Muscle layer of colon (tissue), 2 donors: ENCODE measurements at regions not wholly inside any gene's neighbourhood (a gene's known extent, or its start where the extent isn't known, plus 50 kb on each side); places are given as distances from the start of the nearest gene placed in this dataset.

Experiments used
- H3K27ac ChIP-seq: one replicate; pipeline ENCODE4 v1.7.0; 2013; ENCODE audit warnings: low read depth, mild to moderate bottlenecking, low read length, moderate library complexity
- H3K27me3 ChIP-seq, 2 donors: one replicate each; pipeline ENCODE4 v1.7.0; 2013; ENCODE audit warnings: low read length in 2 of 2, mild to moderate bottlenecking in 2 of 2; ENCODE audit not compliant: insufficient read depth in 2 of 2, control insufficient read depth in 1 of 2
- H3K36me3 ChIP-seq: one replicate; pipeline ENCODE4 v1.7.0; 2013; ENCODE audit warnings: mild to moderate bottlenecking, low read length; ENCODE audit not compliant: insufficient read depth
- H3K4me1 ChIP-seq: one replicate; pipeline ENCODE4 v1.7.0; 2013; ENCODE audit warnings: mild to moderate bottlenecking, low read length; ENCODE audit not compliant: insufficient read depth
- H3K4me3 ChIP-seq, 2 donors: one replicate each; pipeline ENCODE4 v1.7.0; 2013; ENCODE audit warnings: low read length in 2 of 2, low read depth in 1 of 2, mild to moderate bottlenecking in 1 of 2, moderate library complexity in 1 of 2
- H3K9ac ChIP-seq: one replicate; pipeline ENCODE4 v1.7.0; 2013; ENCODE audit warnings: low read length
- H3K9me3 ChIP-seq: one replicate; pipeline ENCODE4 v1.7.0; 2013; ENCODE audit warnings: mild to moderate bottlenecking, low read length
- donor health status: abdominal sarcoma.
- donor health status: Adenocarcinoma of cecum.

GRCh38 chr4:62484357-62484756 lies 1284.2 kb downstream of the ADGRL3 start:
- Histone ChIP-seq H3K36me3 (no peaks in the 10 kb centered on the region), H3K4me3 (no peak overlapping the region), H3K27me3 (no peaks in the 10 kb centered on the region), H3K4me1 (no peaks in the 10 kb centered on the region), H3K9ac (no peak overlapping the region), H3K27ac (no peak overlapping the region), H3K9me3 (no peaks in the 10 kb centered on the region)

- H3K9ac ChIP-seq: no peak overlapping the region
- H3K4me3 ChIP-seq: no peak overlapping the region
- H3K4me1 ChIP-seq: no peaks in the 10 kb centered on the region
- no peaks in the 10 kb centered on the region for H3K9me3 ChIP-seq
- H3K27me3 ChIP-seq: no peaks in the 10 kb centered on the region
- H3K36me3 ChIP-seq: no peaks in the 10 kb centered on the region
- H3K27ac ChIP-seq: no peak overlapping the region
These were observed 1282.2 kb downstream of the ADGRL3 start for GRCh38 chr4:62482355-62482754.

GRCh38 chr4:62475596-62475995 lies 1275.5 kb downstream of the ADGRL3 start:
- H3K27ac ChIP-seq: no peak overlapping the region
- no peak overlapping the region for H3K9ac ChIP-seq
- no peaks in the 10 kb centered on the region for H3K36me3 ChIP-seq
- no peaks in the 10 kb centered on the region for H3K9me3 ChIP-seq
- no peaks in the 10 kb centered on the region for H3K27me3 ChIP-seq
- H3K4me3 ChIP-seq: no peak overlapping the region
- no peaks in the 10 kb centered on the region for H3K4me1 ChIP-seq

GRCh38 chr4:62474802-62475201 lies 1274.7 kb downstream of the ADGRL3 start:
- Histone ChIP-seq H3K27ac (no peak overlapping the region), H3K4me3 (no peak overlapping the region), H3K4me1 (no peaks in the 10 kb centered on the region), H3K9ac (no peak overlapping the region), H3K36me3 (no peaks in the 10 kb centered on the region), H3K27me3 (no peaks in the 10 kb centered on the region), H3K9me3 (no peaks in the 10 kb centered on the region)

- H3K27me3 ChIP-seq: no peaks in the 10 kb centered on the region
- no peak overlapping the region for H3K9ac ChIP-seq
- no peaks in the 10 kb centered on the region for H3K4me1 ChIP-seq
- no peaks in the 10 kb centered on the region for H3K36me3 ChIP-seq
- no peak overlapping the region for H3K27ac ChIP-seq
- H3K4me3 ChIP-seq: no peak overlapping the region
- no peaks in the 10 kb centered on the region for H3K9me3 ChIP-seq
These were observed 1270.9 kb downstream of the ADGRL3 start for GRCh38 chr4:62471021-62471420.

- H3K9me3 ChIP-seq: no peaks in the 10 kb centered on the region
These were observed 1270.4 kb downstream of the ADGRL3 start for GRCh38 chr4:62470421-62470983.

GRCh38 chr4:62470020-62470419 lies 1269.9 kb downstream of the ADGRL3 start:
- H3K4me1 ChIP-seq: no peaks in the 10 kb centered on the region
- no peak overlapping the region for H3K27ac ChIP-seq
- no peaks in the 10 kb centered on the region for H3K27me3 ChIP-seq
- H3K4me3 ChIP-seq: no peak overlapping the region
- no peaks in the 10 kb centered on the region for H3K36me3 ChIP-seq
- H3K9ac ChIP-seq: no peak overlapping the region
- no peaks in the 10 kb centered on the region for H3K9me3 ChIP-seq

More at GRCh38 chr4:62470421-62470983, 1270.4 kb downstream of the ADGRL3 start:
- Histone ChIP-seq H3K36me3 (no peaks in the 10 kb centered on the region), H3K4me3 (no peak overlapping the region), H3K9ac (no peak overlapping the region), H3K27me3 (no peaks in the 10 kb centered on the region), H3K27ac (no peak overlapping the region), H3K4me1 (no peaks in the 10 kb centered on the region)

DNA sequence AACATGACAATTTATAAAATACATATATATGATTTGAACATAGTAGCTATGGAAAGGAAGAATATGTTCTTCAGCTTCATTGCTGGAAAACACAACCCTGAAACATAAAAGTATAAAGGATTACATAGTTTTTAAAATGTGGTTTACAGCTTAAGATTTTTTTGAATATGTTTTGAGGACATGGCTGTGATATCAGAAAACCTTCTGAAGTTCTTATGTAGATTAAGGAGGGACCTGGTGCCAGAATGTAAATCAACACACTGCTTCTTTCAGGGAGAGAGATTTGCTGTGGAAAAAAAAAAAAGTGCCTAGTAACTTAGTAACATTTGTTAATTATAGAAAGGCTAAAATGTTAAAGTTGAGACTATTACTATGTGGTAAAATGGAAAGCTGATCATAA lies 1261.8 kb downstream of the ADGRL3 start:
- H3K4me3 ChIP-seq: no peak overlapping the region
- no peaks in the 10 kb centered on the region for H3K9me3 ChIP-seq
- H3K27ac ChIP-seq: no peak overlapping the region
- H3K9ac ChIP-seq: no peak overlapping the region
- no peaks in the 10 kb centered on the region for H3K4me1 ChIP-seq
- no peaks in the 10 kb centered on the region for H3K27me3 ChIP-seq
- no peaks in the 10 kb centered on the region for H3K36me3 ChIP-seq

DNA sequence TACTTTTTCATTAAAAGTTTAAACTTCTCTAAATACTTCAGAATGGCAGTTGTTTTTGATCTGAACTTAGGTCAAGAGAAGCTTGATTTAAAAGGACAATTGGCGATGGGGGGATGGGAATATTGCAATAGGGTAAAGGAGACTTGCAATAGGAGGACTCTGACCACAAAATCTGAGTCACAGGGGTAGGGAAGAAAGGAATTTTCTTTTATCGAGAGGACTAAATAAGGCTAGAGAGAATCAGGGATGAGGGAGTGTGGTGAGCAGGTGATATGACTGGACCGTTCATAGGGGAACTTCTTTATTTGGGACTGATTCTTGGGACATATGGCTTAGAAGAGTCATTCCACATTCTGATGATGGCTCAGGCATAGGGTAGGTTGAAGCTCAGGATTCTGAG lies 1260.2 kb downstream of the ADGRL3 start:
- Histone ChIP-seq H3K9ac (no peak overlapping the region), H3K9me3 (no peaks in the 10 kb centered on the region), H3K27ac (no peak overlapping the region), H3K4me1 (no peaks in the 10 kb centered on the region), H3K36me3 (no peaks in the 10 kb centered on the region), H3K4me3 (no peak overlapping the region), H3K27me3 (no peaks in the 10 kb centered on the region)

DNA sequence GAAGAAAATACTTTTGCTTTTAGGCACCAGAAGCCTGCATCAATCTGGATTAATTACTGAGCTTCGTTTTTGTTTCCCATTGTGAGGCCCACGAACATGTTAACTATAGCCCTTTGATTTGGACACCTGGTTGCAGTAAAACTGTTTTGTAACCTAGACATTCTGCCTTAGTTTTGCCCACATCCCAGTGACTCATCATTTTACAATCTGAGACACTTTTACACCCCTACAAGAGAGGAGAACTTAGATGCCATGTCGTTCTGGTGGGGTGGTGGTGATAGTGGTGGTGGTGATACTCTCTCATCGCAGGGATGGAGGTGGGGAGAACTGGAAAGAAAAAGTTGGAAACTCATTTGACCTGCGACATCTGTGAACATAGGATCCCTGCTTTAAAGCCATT lies 1257.2 kb downstream of the ADGRL3 start:
- no peaks in the 10 kb centered on the region for H3K4me1 ChIP-seq
- H3K9me3 ChIP-seq: no peaks in the 10 kb centered on the region
- no peaks in the 10 kb centered on the region for H3K27me3 ChIP-seq
- no peak overlapping the region for H3K4me3 ChIP-seq
- H3K27ac ChIP-seq: no peak overlapping the region
- H3K9ac ChIP-seq: no peak overlapping the region
- H3K36me3 ChIP-seq: no peaks in the 10 kb centered on the region

DNA sequence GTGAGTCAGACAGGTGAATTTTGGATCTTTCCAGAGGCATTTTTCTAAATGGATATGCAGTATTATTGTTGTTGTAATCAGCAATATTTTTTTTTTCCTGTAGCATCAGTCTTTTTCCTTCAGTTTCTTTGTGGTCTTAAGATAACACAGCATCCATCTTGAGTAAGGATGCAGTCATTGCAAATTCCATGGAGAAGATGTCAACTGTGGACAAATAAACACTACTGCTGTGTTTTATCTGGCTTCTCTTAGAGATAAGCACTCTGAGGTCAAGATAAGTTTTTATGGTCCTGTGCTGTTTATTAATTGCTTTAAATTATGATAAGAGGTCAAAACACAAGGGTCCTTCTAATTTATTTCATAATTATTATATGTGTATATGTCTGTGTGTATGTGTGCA lies 1255.7 kb downstream of the ADGRL3 start:
- H3K36me3 ChIP-seq: no peaks in the 10 kb centered on the region
- no peak overlapping the region for H3K9ac ChIP-seq
- no peaks in the 10 kb centered on the region for H3K9me3 ChIP-seq
- H3K27ac ChIP-seq: no peak overlapping the region
- no peaks in the 10 kb centered on the region for H3K27me3 ChIP-seq
- H3K4me3 ChIP-seq: no peak overlapping the region
- no peaks in the 10 kb centered on the region for H3K4me1 ChIP-seq

- Histone ChIP-seq H3K27me3 (no peaks in the 10 kb centered on the region), H3K36me3 (no peaks in the 10 kb centered on the region), H3K4me1 (no peaks in the 10 kb centered on the region), H3K9me3 (no peaks in the 10 kb centered on the region), H3K9ac (no peak overlapping the region), H3K4me3 (no peak overlapping the region), H3K27ac (no peak overlapping the region)
These were observed 1254.4 kb downstream of the ADGRL3 start for GRCh38 chr4:62454535-62454934.
